ENCODE measurements at regions not wholly inside any gene's neighbourhood (a gene's known extent, or its start where the extent isn't known, plus 50 kb on each side); places are given as distances from the start of the nearest gene placed in this dataset.

GRCh38 chr9:88659126-88659525, 124.1 kb downstream of the NXNL2 start:
- DNase-seq: no peak

DNA sequence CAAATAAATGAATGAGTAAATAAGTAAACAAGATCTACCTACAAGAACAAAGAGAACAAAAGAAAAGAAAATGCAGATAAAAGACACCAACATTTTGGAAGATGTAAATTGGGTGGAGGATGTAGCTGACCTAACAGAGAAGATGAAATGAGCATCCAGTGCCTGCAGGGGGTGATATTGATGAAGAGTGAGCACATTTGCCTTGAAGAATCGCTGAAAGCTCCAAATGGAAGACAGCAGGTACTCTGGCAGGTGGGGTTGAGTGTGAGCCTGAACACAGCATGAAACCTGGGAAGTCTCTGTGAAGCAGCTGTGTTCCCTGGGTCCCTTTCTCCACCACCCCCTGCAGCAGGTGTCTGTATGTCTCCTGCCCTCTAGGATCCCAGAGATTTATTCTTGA, 125.6 kb downstream of the NXNL2 start:
- DNase-seq: peak; percentile 62

DNA sequence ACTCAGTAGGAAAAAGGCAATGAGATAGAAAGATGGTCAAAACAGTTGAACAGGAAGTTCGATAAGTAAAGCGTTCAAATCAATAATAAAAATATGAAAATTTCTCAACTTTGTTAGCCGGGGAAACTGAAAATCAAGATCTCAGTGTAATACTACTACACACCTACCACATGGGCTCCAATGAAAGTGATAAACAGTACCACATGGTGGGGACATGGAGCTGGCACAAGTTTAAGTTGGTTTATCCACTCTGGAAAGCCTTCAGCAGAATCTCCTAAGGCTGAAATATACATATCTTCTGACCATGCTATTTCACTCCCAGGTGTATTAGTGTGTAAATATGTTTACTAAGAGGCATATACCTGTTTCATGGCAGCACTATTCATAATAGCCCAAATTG, 126.8 kb downstream of the NXNL2 start:
- no peak for DNase-seq

DNA sequence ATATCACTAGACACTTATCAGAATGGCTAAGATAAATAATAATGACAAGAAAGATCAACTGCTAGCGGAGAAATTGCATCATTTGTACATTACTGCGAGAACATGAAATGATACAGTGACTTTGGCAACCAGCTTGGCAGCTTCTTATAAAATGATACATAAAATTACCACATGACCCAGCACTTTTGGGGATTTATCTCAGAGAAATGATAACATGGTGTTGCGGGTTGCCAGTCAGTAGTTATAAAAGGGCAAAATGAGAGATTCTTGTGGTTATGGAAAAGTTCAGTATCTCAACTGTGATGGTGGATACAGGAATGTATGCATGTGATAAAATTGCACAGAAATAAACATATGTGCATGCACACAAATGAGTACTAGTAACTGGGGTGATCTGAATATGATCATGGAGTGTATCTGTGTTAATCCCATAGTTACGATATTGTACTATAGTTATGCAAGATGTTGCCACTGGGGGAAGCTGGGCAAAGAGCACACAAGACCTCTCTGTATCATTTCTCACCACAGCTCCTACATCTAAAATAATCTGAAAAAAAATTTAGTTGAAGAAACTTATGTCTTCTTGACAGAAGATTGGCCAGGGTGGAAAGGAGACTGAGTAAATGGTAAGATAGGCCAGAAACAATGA, 128.9 kb downstream of the NXNL2 start:
- DNase-seq: no peak

GRCh38 chr9:88664773-88665172, 129.8 kb downstream of the NXNL2 start:
- peak; percentile 41 for DNase-seq

- DNase-seq: no peak
Measured at GRCh38 chr9:88672874-88673689, 138.1 kb downstream of the NXNL2 start.

GRCh38 chr9:88673886-88674285, 138.9 kb downstream of the NXNL2 start:
- peak; percentile 34 for DNase-seq

GRCh38 chr9:88676644-88677043, 141.7 kb downstream of the NXNL2 start:
- DNase-seq: no peak

DNA sequence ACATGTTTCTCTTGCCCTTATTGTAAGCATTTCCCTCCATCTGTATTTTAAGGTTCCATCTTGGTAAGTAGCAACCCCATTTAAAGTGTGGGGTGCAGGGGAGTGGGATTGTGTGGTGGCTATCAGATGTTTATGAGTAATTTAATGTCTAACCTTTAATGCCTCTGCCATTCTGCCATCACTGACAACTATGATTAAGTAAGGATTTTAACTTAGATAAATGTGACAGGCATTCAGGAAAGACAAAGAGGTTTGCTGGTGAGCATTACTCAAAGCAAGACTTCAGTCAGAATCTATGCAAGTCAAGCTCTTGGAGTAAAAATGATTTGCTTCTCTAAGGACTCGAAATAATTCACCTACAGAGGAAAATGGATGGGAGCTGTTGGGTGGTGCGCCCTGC, 143.0 kb downstream of the NXNL2 start:
- DNase-seq: no peak

DNA sequence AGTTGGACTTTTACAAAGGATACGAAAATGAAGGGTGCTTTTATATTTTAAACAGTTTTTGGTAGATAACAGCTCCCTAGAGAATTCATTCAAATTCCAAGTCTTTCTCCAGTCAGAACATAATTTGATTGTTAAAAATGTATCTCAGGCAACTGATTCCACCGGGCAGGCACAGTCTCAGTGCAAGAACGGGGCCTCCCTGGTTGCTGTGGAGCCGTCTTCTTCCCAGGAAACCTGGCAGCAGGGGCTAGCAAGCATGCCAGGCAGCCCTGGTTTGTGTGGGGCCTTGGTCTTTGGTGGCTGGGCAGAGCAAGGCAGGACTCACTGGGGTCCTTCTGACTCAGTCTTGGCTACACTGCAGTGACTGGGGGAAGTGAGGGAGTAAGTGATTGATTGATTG, 143.5 kb downstream of the NXNL2 start:
- no peak for DNase-seq

DNA sequence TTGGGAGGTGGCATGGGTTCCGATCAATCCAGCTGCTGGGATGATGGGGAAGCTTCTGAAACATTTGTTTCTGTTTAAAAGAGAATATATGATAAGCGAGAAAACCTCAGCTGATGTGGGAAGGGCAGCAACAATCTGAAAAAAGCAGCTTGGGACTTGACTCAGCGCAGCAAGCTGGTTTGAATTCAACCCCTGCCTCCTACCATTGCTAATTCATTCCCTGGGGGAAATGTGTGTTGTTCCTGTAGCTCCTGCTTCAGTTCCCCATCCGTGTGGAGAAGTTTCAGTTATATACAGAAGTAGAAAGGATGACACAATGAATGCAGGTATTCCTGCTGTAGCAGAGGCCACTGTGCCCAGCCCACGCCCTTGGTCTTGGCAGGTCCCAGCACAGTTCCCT, 145.1 kb downstream of the NXNL2 start:
- no peak for DNase-seq

GRCh38 chr9:88680505-88681160, 145.7 kb downstream of the NXNL2 start:
- no peak for DNase-seq

DNA sequence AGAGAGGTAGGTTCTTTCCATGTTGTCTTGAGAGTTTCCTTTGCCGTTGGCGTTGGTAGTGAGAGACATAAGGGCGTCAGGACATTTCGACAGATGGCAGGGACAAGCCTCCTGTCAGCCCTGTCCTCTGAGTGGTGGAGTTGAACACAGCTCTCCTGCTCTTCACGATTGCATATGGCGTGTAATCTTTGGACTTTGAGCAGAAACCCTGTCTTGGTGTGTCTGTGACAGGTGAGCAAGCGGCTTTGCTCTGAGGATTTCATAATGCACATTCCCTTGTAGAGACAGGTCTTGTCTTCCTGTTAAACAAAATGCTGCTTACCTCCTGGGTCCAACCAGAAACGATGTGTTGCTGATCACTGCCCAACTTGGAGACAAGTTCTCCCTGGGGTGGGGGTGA, 146.5 kb downstream of the NXNL2 start:
- no peak for DNase-seq

DNA sequence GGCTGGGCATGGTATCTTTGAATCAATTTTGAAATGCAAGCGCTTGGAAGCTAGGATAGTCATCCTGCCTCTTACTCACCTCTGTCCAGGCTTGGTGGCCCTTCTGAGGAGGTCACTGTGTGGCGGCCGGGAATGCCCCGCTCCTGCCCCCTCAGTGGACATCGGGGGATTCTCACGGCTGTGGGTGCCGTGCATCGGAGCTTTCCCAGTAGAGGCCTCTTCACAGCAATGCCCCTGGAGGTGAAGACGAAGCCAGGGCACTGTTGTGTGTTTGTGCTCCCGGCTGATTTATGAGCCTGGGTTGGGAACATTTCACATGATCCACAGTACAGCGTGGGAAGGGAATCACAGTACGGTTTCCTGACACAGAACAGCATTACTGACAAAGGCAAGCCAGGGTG, 147.5 kb downstream of the NXNL2 start:
- DNase-seq: no peak

GRCh38 chr9:88684046-88684445, 149.1 kb downstream of the NXNL2 start:
- no peak for DNase-seq

DNA sequence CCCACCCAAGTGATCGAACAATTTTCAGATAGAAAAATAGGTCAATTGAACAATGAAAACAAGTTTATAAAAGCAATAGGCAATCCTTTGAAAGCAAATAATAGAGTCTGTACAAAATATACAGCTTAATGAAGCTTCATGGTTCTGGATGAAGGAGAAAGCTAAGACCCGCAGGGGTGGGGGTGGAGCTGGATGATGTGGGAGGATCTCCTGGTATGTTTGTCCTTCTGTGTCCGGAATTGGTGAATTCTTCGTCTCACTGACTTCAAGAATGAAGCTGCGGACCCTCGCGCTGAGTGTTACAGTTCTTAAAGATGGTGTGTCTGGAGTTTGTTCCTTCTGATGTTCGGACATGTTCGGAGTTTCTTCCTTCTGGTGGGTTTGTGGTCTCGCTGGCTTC, 149.9 kb downstream of the NXNL2 start:
- no peak for DNase-seq

DNA sequence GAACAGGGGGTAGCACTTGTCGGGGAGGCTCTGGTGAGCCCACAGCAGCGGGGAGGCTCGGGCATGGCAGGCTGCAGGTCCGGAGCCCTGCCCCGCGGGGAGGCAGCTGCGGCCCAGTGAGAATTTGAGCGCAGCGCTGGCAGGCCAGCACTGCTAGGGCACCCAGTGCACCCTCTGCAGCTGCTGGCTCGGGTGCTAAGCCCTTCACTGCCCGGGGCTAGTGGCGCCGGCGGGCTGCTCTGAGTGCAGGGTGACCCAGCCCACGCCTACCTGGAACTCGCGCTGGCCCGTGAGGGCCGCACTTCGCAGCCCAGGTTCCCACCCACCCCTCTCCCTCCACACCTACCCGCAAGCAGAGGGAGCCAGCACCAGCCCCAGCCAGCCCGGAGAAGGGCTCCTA, 151.0 kb downstream of the NXNL2 start:
- DNase-seq: no peak

GRCh38 chr9:88689509-88690298, 154.7 kb downstream of the NXNL2 start:
- no peak for DNase-seq

GRCh38 chr9:88690628-88691027, 155.7 kb downstream of the NXNL2 start:
- DNase-seq: no peak

GRCh38 chr9:88691091-88691490, 156.1 kb downstream of the NXNL2 start:
- DNase-seq: no peak

DNA sequence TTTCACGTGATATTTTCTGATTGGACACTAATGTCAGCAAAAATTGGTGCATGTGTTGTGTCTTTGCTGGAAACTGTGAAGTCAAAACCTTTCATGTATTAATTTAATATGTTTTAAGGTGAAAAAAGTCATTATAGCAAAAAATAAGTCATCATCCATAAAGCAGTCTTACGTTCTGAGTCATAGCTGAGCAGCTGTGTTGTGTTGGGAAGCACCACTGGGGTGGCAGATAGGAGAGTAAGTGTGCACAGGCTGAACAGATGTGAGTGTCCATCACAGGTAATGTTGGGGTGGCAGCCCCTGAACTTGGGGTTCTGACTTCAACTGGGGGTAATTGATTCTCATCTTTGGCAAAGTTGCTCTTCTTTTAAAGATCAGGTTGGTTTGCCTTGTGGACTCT, 156.8 kb downstream of the NXNL2 start:
- DNase-seq: no peak

DNA sequence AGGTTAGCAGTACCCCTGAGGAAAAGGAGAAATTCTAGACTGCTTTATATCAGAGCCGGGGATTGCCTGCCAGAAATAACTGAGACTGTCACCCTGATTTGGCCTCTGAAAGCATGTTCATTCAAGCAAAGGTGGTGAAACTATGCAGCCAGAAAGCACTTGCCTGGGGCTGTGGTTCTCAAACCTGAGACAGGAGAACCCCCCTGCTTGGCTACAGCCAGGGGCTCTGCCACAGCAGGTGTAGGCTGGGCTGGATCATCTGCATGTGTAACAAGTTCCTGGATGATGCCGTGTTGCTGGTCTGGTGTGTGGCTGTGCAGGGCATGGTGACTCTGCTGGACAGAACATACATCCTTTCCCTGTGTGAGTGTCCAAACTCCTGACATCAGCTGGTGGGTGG, 157.8 kb downstream of the NXNL2 start:
- peak; percentile 45 for DNase-seq

DNA sequence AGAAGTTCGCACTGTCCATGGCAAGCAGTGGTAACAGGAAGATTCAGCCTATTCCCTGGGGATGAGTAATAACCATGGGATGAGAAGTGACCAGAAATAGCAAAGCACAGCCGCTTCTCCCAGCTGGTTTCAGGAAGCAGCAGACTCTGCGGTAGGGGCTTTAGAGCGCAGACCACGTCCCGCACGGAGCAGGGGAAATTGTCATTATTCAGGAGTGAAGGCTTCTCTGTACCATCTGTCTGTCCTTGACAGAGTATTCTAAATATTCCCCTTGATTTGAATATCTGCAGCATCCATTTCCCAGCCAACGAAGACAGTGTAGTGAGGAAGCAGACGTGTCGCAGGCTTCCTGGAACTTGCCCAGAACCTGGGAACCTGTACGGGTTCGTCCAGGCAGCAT, 159.6 kb downstream of the NXNL2 start:
- DNase-seq: no peak

Data from eye (tissue), 1 donor.